ENCODE measurements at regions not wholly inside any gene's neighbourhood (a gene's known extent, or its start where the extent isn't known, plus 50 kb on each side); places are given as distances from the start of the nearest gene placed in this dataset.

- H3K4me1 Mint-ChIP-seq (ENCODE audit: low read depth), result no peaks in the 10 kb centered on the region
- H3K4me3 Mint-ChIP-seq, result no peak overlapping the region
Observed at GRCh38 chr20:52791091-52791490, 181.1 kb upstream of the TSHZ2 start.

DNA sequence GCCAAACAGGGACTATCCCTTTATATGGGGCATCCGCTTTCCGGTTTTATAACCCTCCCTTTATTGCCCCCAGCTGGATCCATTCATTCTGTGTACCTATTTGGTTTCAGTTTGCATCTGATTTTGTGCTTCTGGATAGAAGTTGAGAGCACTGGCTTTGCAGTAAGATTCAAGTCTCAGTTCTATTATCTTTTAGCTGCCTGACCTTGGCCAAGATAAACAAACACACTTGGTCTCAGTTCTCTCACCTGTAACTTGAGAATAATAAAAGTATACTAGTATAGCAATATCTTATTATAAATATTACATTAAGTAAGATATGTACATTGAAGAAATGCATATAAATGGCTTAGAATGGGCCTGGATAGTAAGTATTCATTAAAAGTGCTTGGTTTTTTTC is 182.4 kb upstream of the TSHZ2 start:
- Mint-ChIP-seq H3K9me3 (ENCODE audit: low read depth) (no peaks in the 10 kb centered on the region), H3K4me3 (no peak overlapping the region), H3K27ac (no peak overlapping the region), H3K36me3 (no peaks in the 10 kb centered on the region), H3K27me3 (peaks cover 8% of the 10 kb centered on the region), H3K4me1 (ENCODE audit: low read depth) (no peaks in the 10 kb centered on the region)

More at GRCh38 chr20:52791091-52791490, 181.1 kb upstream of the TSHZ2 start:
- Mint-ChIP-seq H3K27me3 (peaks cover 4% of the 10 kb centered on the region), H3K36me3 (no peaks in the 10 kb centered on the region), H3K9me3 (ENCODE audit: low read depth) (no peaks in the 10 kb centered on the region), H3K27ac (no peak overlapping the region)

DNA sequence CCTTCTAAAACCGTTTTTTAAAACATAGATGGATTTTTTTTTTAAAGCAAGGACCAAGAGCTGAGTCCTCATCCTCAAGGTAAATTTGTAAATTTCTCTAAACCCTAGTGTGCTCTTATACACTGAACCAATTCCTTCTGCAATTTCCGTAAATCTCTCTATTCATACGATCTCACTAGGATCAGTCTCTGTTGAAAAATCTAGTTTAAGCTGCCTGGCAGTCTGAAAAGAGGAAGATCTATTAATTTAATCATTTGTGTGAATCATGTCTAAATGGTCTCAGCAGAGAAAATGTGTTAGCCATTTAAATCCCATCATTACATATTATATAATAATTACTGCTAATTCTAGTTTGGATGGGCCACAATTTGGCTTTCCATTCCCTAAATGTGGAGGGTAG is 184.2 kb upstream of the TSHZ2 start:
- no peaks in the 10 kb centered on the region for H3K4me1 Mint-ChIP-seq (ENCODE audit: low read depth)
- H3K9me3 Mint-ChIP-seq (ENCODE audit: low read depth), result no peaks in the 10 kb centered on the region
- H3K27ac Mint-ChIP-seq, result no peak overlapping the region
- no peaks in the 10 kb centered on the region for H3K36me3 Mint-ChIP-seq
- H3K27me3 Mint-ChIP-seq, result peaks cover 8% of the 10 kb centered on the region
- no peak overlapping the region for H3K4me3 Mint-ChIP-seq

GRCh38 chr20:52787216-52787615 is 184.9 kb upstream of the TSHZ2 start:
- Mint-ChIP-seq H3K9me3 (ENCODE audit: low read depth) (no peaks in the 10 kb centered on the region), H3K4me1 (ENCODE audit: low read depth) (no peaks in the 10 kb centered on the region), H3K36me3 (no peaks in the 10 kb centered on the region), H3K27ac (no peak overlapping the region), H3K4me3 (no peak overlapping the region), H3K27me3 (peaks cover 8% of the 10 kb centered on the region)

DNA sequence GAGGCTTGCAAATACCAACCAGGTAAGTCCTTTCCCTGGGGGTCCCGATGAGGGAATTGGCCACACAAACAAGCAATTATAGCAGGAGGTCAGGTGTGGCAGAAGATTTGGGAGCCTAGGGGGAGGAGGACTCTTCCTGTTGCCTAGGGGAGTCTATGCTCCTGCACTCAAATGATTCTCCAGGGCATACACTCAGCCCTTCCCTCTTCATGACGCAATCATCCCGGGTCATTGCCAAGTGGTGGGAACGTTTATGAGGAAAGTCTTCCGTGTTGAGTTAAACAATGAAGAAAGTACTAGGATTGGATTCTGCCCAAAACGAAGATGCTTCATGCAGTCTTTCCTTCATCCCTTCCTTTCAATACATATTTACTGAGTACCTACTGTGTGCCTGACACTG is 186.5 kb upstream of the TSHZ2 start:
- Mint-ChIP-seq H3K4me1 (ENCODE audit: low read depth) (no peaks in the 10 kb centered on the region), H3K9me3 (ENCODE audit: low read depth) (no peaks in the 10 kb centered on the region), H3K27me3 (peaks cover 8% of the 10 kb centered on the region), H3K27ac (no peak overlapping the region), H3K36me3 (no peaks in the 10 kb centered on the region), H3K4me3 (no peak overlapping the region)

DNA sequence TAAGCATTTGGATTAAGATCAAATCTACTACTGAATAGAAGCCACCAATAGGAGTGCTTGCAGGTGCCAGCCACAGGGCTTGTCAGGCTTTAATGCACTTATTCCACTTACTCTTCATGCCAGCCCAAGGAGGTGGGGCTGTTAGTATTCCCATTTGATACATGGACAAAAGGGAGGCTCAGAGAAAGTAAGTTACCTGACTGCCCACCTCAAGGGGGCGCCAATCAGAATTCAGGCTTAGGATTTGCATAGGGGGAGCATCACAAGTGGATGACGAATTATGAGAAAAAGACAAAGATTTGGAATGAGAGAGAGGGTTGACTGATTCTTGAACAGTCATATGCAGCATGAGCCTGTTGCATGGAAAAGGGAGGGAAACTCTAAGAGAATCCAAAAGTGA is 188.4 kb upstream of the TSHZ2 start:
- H3K36me3 Mint-ChIP-seq, result no peaks in the 10 kb centered on the region
- H3K4me3 Mint-ChIP-seq, result no peak overlapping the region
- peaks cover 11% of the 10 kb centered on the region for H3K27me3 Mint-ChIP-seq
- no peaks in the 10 kb centered on the region for H3K9me3 Mint-ChIP-seq (ENCODE audit: low read depth)
- H3K27ac Mint-ChIP-seq, result no peak overlapping the region
- H3K4me1 Mint-ChIP-seq (ENCODE audit: low read depth), result no peaks in the 10 kb centered on the region

DNA sequence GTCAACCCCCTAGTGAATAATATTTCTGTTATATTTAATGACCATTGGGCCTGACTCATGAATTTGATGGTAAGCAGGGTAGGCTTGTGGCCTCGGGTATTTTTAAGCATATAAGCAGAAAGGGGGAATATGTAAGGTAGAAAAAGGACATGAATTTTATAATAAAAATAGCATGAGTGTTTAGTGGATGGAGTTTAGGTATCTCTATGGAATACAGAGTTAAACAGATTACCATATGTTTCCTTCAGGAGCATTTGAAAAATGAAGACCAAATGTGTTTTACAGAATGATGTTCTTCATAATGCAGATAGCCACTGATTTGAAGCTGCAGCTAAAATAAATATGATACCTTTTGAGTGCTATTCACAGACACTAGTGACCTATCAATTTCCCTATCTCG is 191.7 kb upstream of the TSHZ2 start:
- Mint-ChIP-seq H3K9me3 (ENCODE audit: low read depth) (no peaks in the 10 kb centered on the region), H3K27me3 (peaks cover 6% of the 10 kb centered on the region), H3K36me3 (no peaks in the 10 kb centered on the region), H3K4me1 (ENCODE audit: low read depth) (no peaks in the 10 kb centered on the region), H3K27ac (no peak overlapping the region), H3K4me3 (no peak overlapping the region)

DNA sequence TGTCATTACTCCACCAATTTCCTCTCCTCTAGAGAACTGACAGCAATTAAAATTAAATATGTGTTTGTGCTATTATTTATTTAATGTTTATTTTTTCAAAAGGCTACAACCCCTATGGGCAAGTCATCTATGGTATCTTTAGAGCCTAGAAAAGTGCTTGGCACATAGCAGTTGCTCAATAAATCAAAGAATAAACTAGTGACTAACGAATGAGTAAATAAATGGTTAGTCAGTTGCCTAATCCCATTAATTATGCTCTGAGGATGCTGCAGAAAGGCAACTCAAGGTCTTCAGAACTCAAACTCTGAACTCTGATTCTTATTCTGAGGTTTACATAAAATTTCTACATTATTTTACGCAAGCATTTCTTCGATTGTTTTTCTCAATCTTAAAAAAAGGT is 193.0 kb upstream of the TSHZ2 start:
- no peaks in the 10 kb centered on the region for H3K36me3 Mint-ChIP-seq
- H3K27me3 Mint-ChIP-seq, result peaks cover 6% of the 10 kb centered on the region
- H3K4me3 Mint-ChIP-seq, result no peak overlapping the region
- H3K27ac Mint-ChIP-seq, result no peak overlapping the region
- H3K9me3 Mint-ChIP-seq (ENCODE audit: low read depth), result no peaks in the 10 kb centered on the region
- H3K4me1 Mint-ChIP-seq (ENCODE audit: low read depth), result no peaks in the 10 kb centered on the region

GRCh38 chr20:52777171-52777570 is 195.0 kb upstream of the TSHZ2 start:
- Mint-ChIP-seq H3K27ac (no peak overlapping the region), H3K4me1 (ENCODE audit: low read depth) (no peaks in the 10 kb centered on the region), H3K36me3 (no peaks in the 10 kb centered on the region), H3K27me3 (peaks cover 8% of the 10 kb centered on the region), H3K4me3 (no peak overlapping the region), H3K9me3 (ENCODE audit: low read depth) (no peaks in the 10 kb centered on the region)

DNA sequence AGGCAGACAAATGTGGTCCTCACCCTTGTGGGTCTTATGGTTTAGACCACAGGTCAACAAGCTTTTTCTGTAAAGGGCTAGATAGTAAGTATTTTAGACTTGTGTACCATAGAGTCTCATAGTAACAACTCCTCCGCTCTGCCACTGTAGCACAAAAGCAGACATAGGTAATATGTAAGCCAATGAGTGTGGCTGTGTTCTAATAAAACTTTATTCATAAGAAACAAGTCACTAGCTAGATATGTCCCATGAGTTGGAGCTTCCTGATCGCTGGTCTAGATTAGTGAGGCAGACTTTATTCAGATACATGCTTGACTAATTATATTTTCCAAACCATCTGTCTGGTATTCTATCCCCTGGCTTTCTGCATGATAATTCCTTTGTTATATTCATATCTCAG is 196.4 kb upstream of the TSHZ2 start:
- Mint-ChIP-seq H3K27me3 (peaks cover 8% of the 10 kb centered on the region), H3K27ac (no peak overlapping the region), H3K36me3 (no peaks in the 10 kb centered on the region), H3K4me1 (ENCODE audit: low read depth) (no peaks in the 10 kb centered on the region), H3K4me3 (no peak overlapping the region), H3K9me3 (ENCODE audit: low read depth) (no peaks in the 10 kb centered on the region)

GRCh38 chr20:52768694-52769093 is 203.5 kb upstream of the TSHZ2 start:
- Mint-ChIP-seq H3K9me3 (ENCODE audit: low read depth) (no peaks in the 10 kb centered on the region), H3K4me1 (ENCODE audit: low read depth) (no peaks in the 10 kb centered on the region), H3K36me3 (no peaks in the 10 kb centered on the region), H3K27ac (no peak overlapping the region), H3K4me3 (no peak overlapping the region), H3K27me3 (peaks cover 2% of the 10 kb centered on the region)

DNA sequence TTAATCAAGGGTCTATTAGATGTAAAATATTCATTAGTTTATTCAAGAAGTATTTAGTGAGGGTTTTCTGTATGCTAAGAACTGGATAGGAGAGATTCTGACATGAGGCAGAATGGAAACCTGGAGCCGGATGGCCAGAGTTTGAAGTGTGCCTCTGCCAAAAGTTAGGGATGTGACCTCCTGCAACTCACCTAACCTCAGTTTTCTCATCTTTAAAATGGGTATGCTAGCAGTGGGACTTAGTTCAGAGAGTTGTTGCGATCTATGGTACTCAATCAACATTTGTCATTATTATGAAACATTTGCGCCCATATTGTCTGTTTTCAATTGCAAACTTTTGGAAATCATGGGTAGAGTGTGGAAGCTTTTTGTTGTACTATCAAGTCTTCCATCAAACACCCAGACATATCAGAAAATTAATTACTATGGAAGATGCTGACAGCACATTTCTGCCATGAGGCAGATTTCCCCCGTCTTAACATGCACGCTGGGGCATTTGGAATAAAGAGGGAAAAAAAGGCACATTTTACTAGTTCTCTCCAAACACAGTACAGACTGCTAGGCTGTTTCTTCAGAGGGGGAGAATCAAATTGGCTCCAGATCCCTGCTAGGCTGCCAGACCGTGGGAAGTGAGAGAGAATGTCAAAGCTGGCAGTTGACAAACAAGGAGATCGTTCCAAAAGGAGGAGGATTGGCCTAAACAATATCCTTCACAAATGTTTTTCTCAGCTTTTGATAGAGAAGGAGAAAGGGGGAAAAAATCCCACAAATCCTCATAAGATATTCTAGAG is 205.3 kb upstream of the TSHZ2 start:
- H3K27me3 Mint-ChIP-seq, result no peaks in the 10 kb centered on the region
- no peaks in the 10 kb centered on the region for H3K9me3 Mint-ChIP-seq (ENCODE audit: low read depth)
- H3K36me3 Mint-ChIP-seq, result no peaks in the 10 kb centered on the region
- H3K27ac Mint-ChIP-seq, result no peak overlapping the region
- no peak overlapping the region for H3K4me3 Mint-ChIP-seq
- H3K4me1 Mint-ChIP-seq (ENCODE audit: low read depth), result no peaks in the 10 kb centered on the region

DNA sequence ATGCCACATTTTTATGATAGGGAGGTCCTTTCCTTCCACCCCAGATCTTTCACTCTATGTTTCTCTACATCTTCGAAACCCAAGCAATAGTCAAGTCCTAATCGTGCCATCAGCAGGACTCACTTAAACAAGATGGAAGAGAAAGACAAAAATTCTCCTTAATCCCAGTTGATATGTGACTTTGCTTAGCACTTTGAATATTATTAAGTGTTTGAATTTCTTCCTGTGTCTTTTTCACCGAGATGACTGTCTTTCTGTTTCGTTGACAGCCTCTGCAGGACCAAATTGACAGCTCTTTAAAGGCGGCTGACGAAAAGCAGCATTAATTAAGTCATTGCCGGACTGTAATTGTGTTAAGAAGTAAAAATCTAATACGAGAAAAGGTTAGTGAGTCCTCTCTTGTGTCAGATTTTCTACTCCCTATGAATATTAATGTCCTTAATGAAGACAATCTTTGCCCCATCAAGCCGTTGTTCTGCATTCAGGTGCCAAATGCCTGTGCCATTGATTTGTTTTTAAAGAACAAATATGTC is 208.8 kb upstream of the TSHZ2 start:
- H3K4me3 Mint-ChIP-seq, result no peak overlapping the region
- no peaks in the 10 kb centered on the region for H3K4me1 Mint-ChIP-seq (ENCODE audit: low read depth)
- no peaks in the 10 kb centered on the region for H3K9me3 Mint-ChIP-seq (ENCODE audit: low read depth)
- H3K36me3 Mint-ChIP-seq, result no peaks in the 10 kb centered on the region
- no peaks in the 10 kb centered on the region for H3K27me3 Mint-ChIP-seq
- no peak overlapping the region for H3K27ac Mint-ChIP-seq

DNA sequence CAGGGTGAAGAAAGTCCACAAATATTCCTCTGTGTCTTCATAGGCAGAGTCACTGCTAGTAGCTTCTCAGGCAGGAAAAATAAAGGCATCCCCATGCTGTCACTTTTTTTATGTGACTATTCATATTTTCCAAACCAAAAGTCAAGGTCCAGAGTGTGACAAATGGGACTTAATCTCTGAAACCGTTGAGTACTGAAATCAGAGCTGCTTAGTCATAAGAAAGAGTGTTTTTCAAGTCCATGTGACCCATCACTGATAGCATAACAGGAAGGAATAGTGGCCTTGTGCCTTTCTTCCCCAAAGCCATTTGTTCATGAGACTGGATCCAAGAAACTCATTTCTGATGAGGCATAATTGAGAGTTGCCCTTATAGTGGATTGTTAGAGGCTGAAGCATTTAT is 210.3 kb upstream of the TSHZ2 start:
- no peak overlapping the region for H3K4me3 Mint-ChIP-seq
- H3K9me3 Mint-ChIP-seq (ENCODE audit: low read depth), result no peaks in the 10 kb centered on the region
- no peaks in the 10 kb centered on the region for H3K4me1 Mint-ChIP-seq (ENCODE audit: low read depth)
- H3K36me3 Mint-ChIP-seq, result no peaks in the 10 kb centered on the region
- no peak overlapping the region for H3K27ac Mint-ChIP-seq
- no peaks in the 10 kb centered on the region for H3K27me3 Mint-ChIP-seq

DNA sequence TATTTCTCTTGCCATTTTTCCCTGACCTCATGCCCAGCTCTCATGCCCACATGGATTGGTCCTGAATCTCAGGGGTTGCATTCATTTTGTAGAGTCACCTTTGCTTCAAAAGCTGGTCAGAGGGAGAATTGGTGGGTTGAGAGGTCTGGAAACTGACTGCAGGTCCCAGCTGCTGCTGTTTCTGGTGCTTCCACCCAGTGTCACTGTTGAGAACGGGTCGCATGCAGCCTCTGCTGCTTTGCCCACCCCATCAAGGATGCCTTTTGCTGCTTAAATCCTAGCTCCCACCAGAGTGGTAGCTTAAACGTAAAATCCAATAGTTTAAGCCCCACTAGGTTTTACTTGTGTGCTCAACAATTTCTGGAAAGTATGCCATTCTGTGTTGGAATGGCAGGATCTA is 211.4 kb upstream of the TSHZ2 start:
- Mint-ChIP-seq H3K4me1 (ENCODE audit: low read depth) (no peaks in the 10 kb centered on the region), H3K36me3 (no peaks in the 10 kb centered on the region), H3K27ac (no peak overlapping the region), H3K9me3 (ENCODE audit: low read depth) (no peaks in the 10 kb centered on the region), H3K27me3 (no peaks in the 10 kb centered on the region), H3K4me3 (no peak overlapping the region)

- no peak overlapping the region for H3K27ac Mint-ChIP-seq
- no peaks in the 10 kb centered on the region for H3K4me1 Mint-ChIP-seq (ENCODE audit: low read depth)
- no peaks in the 10 kb centered on the region for H3K27me3 Mint-ChIP-seq
- H3K36me3 Mint-ChIP-seq, result no peaks in the 10 kb centered on the region
- H3K4me3 Mint-ChIP-seq, result no peak overlapping the region
- H3K9me3 Mint-ChIP-seq (ENCODE audit: low read depth), result no peaks in the 10 kb centered on the region
Observed at GRCh38 chr20:52757411-52757810, 214.7 kb upstream of the TSHZ2 start.
